GM23338 (cell line): ENCODE measurements at regions not wholly inside any gene's neighbourhood (a gene's known extent, or its start where the extent isn't known, plus 50 kb on each side); places are given as distances from the start of the nearest gene placed in this dataset.
"Not testable (repeated sequence)": the region's sequence is repeated elsewhere in the genome, so short reads cannot be mapped to it uniquely, and the experiment has no call there.

Experiments
- ATAC-seq: fragments of 200-7000 bp; cut with Tn5 transposase; 3 replicates; pipeline ENCODE4 v1.9.1; 2020
- DNase-seq: peaks from one replicate; pipeline ENCODE4 v3.0.0-alpha.2; 2015; ENCODE audit warnings: low spot score
- H2AFZ ChIP-seq: fragments of 200-600 bp; sonication (generic); 2 replicates; pipeline ENCODE4 v1.8.0; 2016; ENCODE audit warnings: antibody characterized with exemption, mild to moderate bottlenecking, moderate library complexity
- H3F3A ChIP-seq: fragments of 200-600 bp; sonication (generic); replicated peaks from 2 replicates; pipeline ENCODE4 v1.8.0; 2017; ENCODE audit warnings: antibody characterized with exemption, mixed run types, low read depth
- H3K27ac ChIP-seq: fragments of 200-600 bp; sonication (generic); 2 replicates; pipeline ENCODE4 v1.6.1; 2016; ENCODE audit warnings: low read depth
- H3K27me3 ChIP-seq: fragments of 200-600 bp; sonication (generic); 2 replicates; pipeline ENCODE4 v1.8.0; 2016; ENCODE audit warnings: mild to moderate bottlenecking, mixed run types, moderate library complexity; ENCODE audit not compliant: insufficient read depth
- H3K36me3 ChIP-seq: fragments of 200-600 bp; sonication (generic); 2 replicates; pipeline ENCODE4 v1.8.0; 2016; ENCODE audit warnings: mild to moderate bottlenecking; ENCODE audit not compliant: insufficient read depth
- H3K4me1 ChIP-seq: fragments of 200-600 bp; sonication (generic); 2 replicates; pipeline ENCODE4 v1.8.0; 2016; ENCODE audit warnings: mild to moderate bottlenecking, moderate library complexity; ENCODE audit not compliant: insufficient read depth
- H3K4me2 ChIP-seq: fragments of 200-600 bp; sonication (generic); 2 replicates; pipeline ENCODE4 v1.7.1; 2017; ENCODE audit warnings: mixed run types
- H3K4me3 ChIP-seq: fragments of 200-600 bp; sonication (generic); 2 replicates; pipeline ENCODE4 v1.6.1; 2016; ENCODE audit warnings: mixed run types
- H3K79me2 ChIP-seq: fragments of 200-600 bp; sonication (generic); replicated peaks from 2 replicates; pipeline ENCODE4 v1.8.0; 2017; ENCODE audit warnings: mild to moderate bottlenecking; ENCODE audit not compliant: insufficient read depth
- H3K9me2 ChIP-seq: fragments of 200-600 bp; sonication (generic); 2 replicates; pipeline ENCODE4 v1.8.0; 2017; ENCODE audit not compliant: insufficient read depth
- H4K20me1 ChIP-seq: fragments of 200-600 bp; sonication (generic); replicated peaks from 2 replicates; pipeline ENCODE4 v1.8.0; 2017; ENCODE audit warnings: mild to moderate bottlenecking; ENCODE audit not compliant: insufficient read depth
- H3K27ac Mint-ChIP-seq: 2 replicates; pipeline ENCODE4 v1.8.0; 2020; ENCODE audit warnings: inconsistent platforms, mild to moderate bottlenecking, moderate library complexity, mixed read lengths
- H3K27me3 Mint-ChIP-seq: 3 replicates; pipeline ENCODE4 v1.8.0; 2022; ENCODE audit warnings: low read depth, mild to moderate bottlenecking, moderate library complexity, mixed read lengths, inconsistent platforms; ENCODE audit not compliant: insufficient read depth, poor library complexity
- H3K36me3 Mint-ChIP-seq: 3 replicates; pipeline ENCODE4 v1.8.0; 2021; ENCODE audit warnings: low read depth, mild to moderate bottlenecking, inconsistent platforms, moderate library complexity, mixed read lengths
- H3K4me1 Mint-ChIP-seq: 3 replicates; pipeline ENCODE4 v1.8.0; 2020; ENCODE audit warnings: mild to moderate bottlenecking, inconsistent platforms, mixed read lengths
- H3K4me3 Mint-ChIP-seq: 3 replicates; pipeline ENCODE4 v1.8.0; 2021; ENCODE audit warnings: moderate library complexity, mild to moderate bottlenecking, inconsistent platforms, mixed read lengths
- H3K9me3 Mint-ChIP-seq: 3 replicates; pipeline ENCODE4 v1.8.0; 2020; ENCODE audit warnings: moderate library complexity, mild to moderate bottlenecking, inconsistent platforms, mixed read lengths

DNA sequence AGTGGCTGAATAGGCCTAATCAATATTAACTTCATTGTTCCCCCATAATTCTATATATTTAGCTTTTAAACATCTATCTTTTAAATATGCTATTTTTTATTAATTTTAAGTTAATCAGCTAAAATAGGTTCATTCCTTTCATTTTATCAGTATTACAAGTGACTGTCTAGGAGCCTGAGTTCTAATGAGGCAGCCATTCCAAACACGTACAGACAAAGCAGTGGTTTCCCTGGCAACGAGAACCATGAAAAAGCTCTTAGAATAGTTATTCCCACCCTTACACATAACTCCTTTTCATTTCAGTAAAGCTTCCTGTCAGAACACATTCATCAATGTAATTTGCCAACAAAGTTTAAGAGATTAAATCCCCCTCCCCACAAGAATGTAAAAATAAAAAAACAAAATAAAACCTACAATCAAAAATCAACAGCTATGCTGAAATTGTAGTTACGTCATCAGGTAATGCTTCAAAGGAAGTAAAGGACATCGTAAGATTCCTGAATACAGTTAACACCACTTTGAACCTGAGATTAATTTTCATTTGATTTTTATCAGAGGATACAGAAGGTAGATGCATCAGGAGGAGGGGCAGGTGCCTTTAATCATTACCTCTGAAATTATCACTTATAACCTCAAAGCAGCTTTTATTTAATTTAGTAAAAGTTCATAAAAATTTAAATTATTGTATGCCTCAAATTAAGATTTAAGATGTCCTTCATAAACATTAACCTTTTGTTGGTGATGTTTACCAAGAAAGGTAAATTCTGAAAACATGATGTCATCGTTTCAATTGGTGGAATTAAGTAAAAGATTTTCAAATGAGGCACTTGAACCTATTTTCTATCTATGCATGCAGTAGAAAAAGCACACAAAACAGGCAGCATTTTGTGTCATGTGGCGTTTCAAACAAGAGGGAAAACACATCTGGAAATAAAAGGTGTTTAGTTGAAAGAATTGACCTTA lies 967.2 kb upstream of the FOXG1 start:
- not testable (repeated sequence) for ATAC-seq, H4K20me1 ChIP-seq, H2AFZ ChIP-seq, H3K4me3 Mint-ChIP-seq, H3K36me3 Mint-ChIP-seq, H3K27me3 Mint-ChIP-seq, H3K27me3 ChIP-seq, H3K36me3 ChIP-seq, H3K79me2 ChIP-seq, H3K9me2 ChIP-seq, H3K4me3 ChIP-seq, H3K27ac ChIP-seq, H3F3A ChIP-seq
- H3K4me1 Mint-ChIP-seq, result peaks cover 14% of the 10 kb centered on the region
- Histone ChIP-seq H3K4me1 (peaks cover 20% of the 10 kb centered on the region), H3K4me2 (0 out of 2 replicates have a peak overlapping the region, but pooled peaks have one; percentile 14)
- peak overlapping the region; percentile 48; the same call in 1 of the 2 replicates for H3K27ac Mint-ChIP-seq
- H3K9me3 Mint-ChIP-seq, result peaks cover 10% of the 10 kb centered on the region
- DNase-seq, result peak; percentile 3

DNA sequence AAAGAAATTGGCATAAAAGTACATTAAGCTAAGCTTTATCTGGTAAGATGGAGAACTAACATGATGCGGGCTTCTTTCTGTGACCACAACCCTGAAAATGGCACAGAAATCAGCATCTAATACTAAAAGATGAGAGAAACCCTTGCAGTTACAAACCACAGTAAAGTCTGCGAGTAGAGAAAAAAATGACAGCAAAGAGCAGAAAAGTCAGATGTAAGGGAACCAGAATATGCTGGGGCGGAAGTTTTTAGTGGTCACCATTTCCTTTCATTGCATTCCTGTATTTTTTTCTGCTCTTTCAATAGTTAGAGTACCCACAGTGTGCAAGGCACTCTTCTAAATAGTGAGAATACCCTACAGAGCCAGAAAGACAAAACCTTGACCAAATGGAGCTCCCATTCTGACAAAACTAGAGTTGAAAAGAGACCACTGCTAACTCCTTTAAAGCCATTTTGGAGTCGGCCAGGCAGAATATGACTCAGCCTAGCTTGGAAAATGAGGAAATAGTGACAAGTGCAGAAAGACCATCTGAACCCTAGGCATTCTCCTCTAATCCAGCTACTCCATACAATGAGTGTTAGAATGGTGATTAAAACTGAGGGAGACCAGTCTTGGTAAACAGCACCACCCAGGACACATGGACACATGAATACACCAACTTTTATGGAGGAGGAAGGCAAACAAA lies 948.7 kb upstream of the FOXG1 start:
- not testable (repeated sequence) for ATAC-seq, H3K79me2 ChIP-seq, H3K36me3 Mint-ChIP-seq, H3K36me3 ChIP-seq, H3K4me3 ChIP-seq, H3K27me3 Mint-ChIP-seq, H4K20me1 ChIP-seq, H3K4me3 Mint-ChIP-seq, H3K27me3 ChIP-seq, H3K27ac ChIP-seq, H3K4me1 Mint-ChIP-seq, H3K4me1 ChIP-seq, DNase-seq, H3K27ac Mint-ChIP-seq, H3K9me3 Mint-ChIP-seq, H3K4me2 ChIP-seq, H3F3A ChIP-seq, H3K9me2 ChIP-seq
- H2AFZ ChIP-seq, result peak overlapping the region; percentile 9; the same call in 1 of the 2 replicates

DNA sequence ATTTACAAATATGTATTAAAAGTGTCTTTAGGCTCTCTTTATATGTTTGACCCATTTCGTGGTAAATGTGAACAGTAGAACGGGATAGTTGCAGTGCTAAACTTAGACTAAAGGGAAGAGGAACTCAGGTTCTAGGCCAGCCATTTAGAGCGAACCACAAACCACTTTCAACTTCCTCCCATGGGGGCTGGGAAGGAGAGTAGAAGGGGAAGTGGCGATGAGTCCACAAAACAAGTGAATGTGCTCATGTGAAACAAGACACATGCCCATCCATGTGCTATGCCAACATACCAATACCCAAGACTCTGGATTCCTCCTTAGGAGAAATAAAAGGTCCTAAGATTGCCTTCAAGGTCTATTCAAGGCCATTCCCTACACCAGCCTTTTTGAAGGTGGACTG lies 940.4 kb upstream of the FOXG1 start:
- not testable (repeated sequence) for H3K27me3 Mint-ChIP-seq, H3K36me3 Mint-ChIP-seq, ATAC-seq, H3K27ac ChIP-seq, H3K79me2 ChIP-seq, H3K4me3 Mint-ChIP-seq, H3K4me2 ChIP-seq, H3K9me3 Mint-ChIP-seq, H3K4me1 Mint-ChIP-seq, H3K9me2 ChIP-seq, H3K27me3 ChIP-seq, H3K4me3 ChIP-seq, H3K4me1 ChIP-seq, H3K36me3 ChIP-seq, H2AFZ ChIP-seq, H3F3A ChIP-seq, DNase-seq, H3K27ac Mint-ChIP-seq, H4K20me1 ChIP-seq

DNA sequence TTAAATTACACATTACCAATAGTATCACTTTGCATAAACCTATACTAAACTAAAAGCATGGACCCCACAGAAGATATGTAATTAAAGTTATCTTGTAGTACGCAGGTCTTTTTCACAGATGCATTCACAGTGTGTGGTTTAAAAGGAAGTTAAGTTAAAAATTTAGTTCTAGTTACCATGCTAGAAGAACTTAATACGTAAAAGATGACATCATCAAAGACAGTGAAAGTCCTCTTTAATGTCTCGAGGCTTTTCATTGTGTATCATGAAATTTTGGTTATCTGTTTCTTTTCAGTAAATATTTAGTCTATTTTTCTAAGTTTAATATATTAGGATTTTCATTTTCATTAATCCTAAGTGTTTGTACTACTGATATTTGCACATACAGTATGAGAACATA lies 934.6 kb upstream of the FOXG1 start:
- not testable (repeated sequence) for H3K36me3 ChIP-seq, H2AFZ ChIP-seq, H3K4me3 Mint-ChIP-seq, H3K27me3 Mint-ChIP-seq, H3K9me2 ChIP-seq, H3K4me3 ChIP-seq, H3K79me2 ChIP-seq, H3K27ac Mint-ChIP-seq, H4K20me1 ChIP-seq, ATAC-seq, H3K27me3 ChIP-seq, H3F3A ChIP-seq, H3K36me3 Mint-ChIP-seq, H3K27ac ChIP-seq, H3K4me1 Mint-ChIP-seq, H3K9me3 Mint-ChIP-seq, H3K4me2 ChIP-seq, DNase-seq
- peaks cover 12% of the 10 kb centered on the region; the same call in 1 of the 2 replicates for H3K4me1 ChIP-seq

DNA sequence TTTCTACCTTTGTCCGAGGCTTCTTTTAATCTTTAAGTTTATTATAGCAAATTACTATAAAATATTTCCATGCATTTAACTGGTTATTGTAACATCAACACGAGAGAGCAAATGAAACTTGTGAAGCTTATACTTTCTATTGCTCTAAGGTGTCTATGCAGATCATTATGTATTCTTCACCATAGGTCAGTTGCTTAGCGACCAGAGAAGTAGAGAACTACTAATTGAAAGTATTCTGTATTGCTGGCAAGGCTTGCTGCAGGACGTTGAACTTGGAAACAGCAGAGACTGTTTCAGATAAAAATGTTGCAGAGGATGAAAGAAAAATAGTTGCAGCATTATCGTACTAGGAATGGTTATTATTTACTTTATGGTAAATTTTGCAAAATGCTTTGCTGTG lies 933.6 kb upstream of the FOXG1 start:
- not testable (repeated sequence) for H3K4me3 Mint-ChIP-seq, DNase-seq, H3K9me3 Mint-ChIP-seq, H3K27me3 Mint-ChIP-seq, H3K36me3 ChIP-seq, H3F3A ChIP-seq, H3K4me2 ChIP-seq, H3K79me2 ChIP-seq, H3K27me3 ChIP-seq, H3K4me1 Mint-ChIP-seq, H3K27ac ChIP-seq, H2AFZ ChIP-seq, H3K4me3 ChIP-seq, H3K9me2 ChIP-seq, H3K36me3 Mint-ChIP-seq, H4K20me1 ChIP-seq, H3K27ac Mint-ChIP-seq, ATAC-seq
- peaks cover 12% of the 10 kb centered on the region; the same call in 1 of the 2 replicates for H3K4me1 ChIP-seq
